ENCODE measurements at regions not wholly inside any gene's neighbourhood (a gene's known extent, or its start where the extent isn't known, plus 50 kb on each side); places are given as distances from the start of the nearest gene placed in this dataset.

DNA sequence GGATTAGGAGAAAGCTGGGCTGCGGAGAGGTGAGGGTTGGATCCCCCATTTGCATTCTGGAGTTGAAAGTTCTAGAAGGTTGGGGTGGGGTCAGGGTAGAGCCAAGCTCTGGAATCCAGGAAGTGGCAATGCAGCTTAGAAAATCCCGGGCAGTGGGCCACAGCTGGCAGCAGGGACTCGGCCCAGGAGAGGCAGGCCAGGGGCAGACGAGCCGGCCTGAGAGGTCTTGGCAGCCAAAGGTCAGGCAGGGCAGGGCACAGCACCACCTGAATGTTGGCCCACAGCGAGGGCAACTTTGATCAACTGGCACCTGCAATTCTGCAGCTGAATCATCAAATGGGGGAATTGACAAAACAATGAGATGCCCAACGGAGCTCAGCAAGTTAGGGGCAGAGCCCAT lies 139.2 kb downstream of the INHBB start:
- H3K4me3 Mint-ChIP-seq: no peak overlapping the region
- DNase-seq (no peak), ATAC-seq (replicated peaks in 1 of 2) (no peak)
- no peak overlapping the region for H3K27ac Mint-ChIP-seq
- H3K27me3 Mint-ChIP-seq (ENCODE audit: low read depth): no peaks in the 10 kb centered on the region
- H3K4me1 Mint-ChIP-seq (ENCODE audit: low read depth): no peaks in the 10 kb centered on the region
- no peaks in the 10 kb centered on the region for H3K9me3 Mint-ChIP-seq
- H3K36me3 Mint-ChIP-seq (ENCODE audit: insufficient read depth in 2 of 2): no peaks in the 10 kb centered on the region

- Mint-ChIP-seq H3K27ac (no peak overlapping the region), H3K4me3 (no peak overlapping the region)
- no peak for DNase-seq
Observed at GRCh38 chr2:120486441-120486840, 140.5 kb downstream of the INHBB start.

DNA sequence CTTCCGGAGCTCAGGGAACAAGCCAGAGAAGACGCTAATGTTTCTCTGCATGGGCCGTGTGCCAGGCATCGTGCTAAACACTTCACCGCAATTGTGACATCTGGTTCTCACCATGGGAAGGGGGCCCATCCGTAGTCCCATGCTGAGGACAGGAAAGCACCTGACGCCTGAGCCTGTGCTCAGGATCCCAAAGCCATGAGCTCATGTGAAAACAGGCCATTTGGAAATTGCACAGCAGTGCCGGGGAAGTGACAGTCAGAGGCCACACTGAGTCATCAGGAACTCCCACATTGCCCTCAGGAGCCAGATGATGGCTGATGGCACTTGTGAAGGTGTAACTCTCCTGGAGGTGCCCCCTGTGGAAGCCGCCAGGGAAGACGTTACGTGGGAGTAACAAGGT lies 141.0 kb downstream of the INHBB start:
- ATAC-seq (replicated peaks in 1 of 2): no peak
- H3K4me3 Mint-ChIP-seq: no peak overlapping the region
- no peaks in the 10 kb centered on the region for H3K36me3 Mint-ChIP-seq (ENCODE audit: insufficient read depth in 2 of 2)
- DNase-seq: no peak
- no peaks in the 10 kb centered on the region for H3K4me1 Mint-ChIP-seq (ENCODE audit: low read depth)
- no peaks in the 10 kb centered on the region for H3K9me3 Mint-ChIP-seq
- H3K27me3 Mint-ChIP-seq (ENCODE audit: low read depth): peaks cover 10% of the 10 kb centered on the region
- no peak overlapping the region for H3K27ac Mint-ChIP-seq

More at GRCh38 chr2:120486441-120486840, 140.5 kb downstream of the INHBB start:
- no peaks in the 10 kb centered on the region for H3K4me1 Mint-ChIP-seq (ENCODE audit: low read depth)
- H3K9me3 Mint-ChIP-seq: no peaks in the 10 kb centered on the region
- no peak for ATAC-seq (replicated peaks in 1 of 2)
- peaks cover 6% of the 10 kb centered on the region for H3K27me3 Mint-ChIP-seq (ENCODE audit: low read depth)
- H3K36me3 Mint-ChIP-seq (ENCODE audit: insufficient read depth in 2 of 2): no peaks in the 10 kb centered on the region

GRCh38 chr2:120488531-120488930 lies 142.6 kb downstream of the INHBB start:
- no peak overlapping the region for H3K27ac Mint-ChIP-seq
- no peak for ATAC-seq (replicated peaks in 1 of 2)
- H3K27me3 Mint-ChIP-seq (ENCODE audit: low read depth): peaks cover 10% of the 10 kb centered on the region
- no peaks in the 10 kb centered on the region for H3K36me3 Mint-ChIP-seq (ENCODE audit: insufficient read depth in 2 of 2)
- H3K4me3 Mint-ChIP-seq: no peak overlapping the region
- no peak for DNase-seq
- H3K9me3 Mint-ChIP-seq: no peaks in the 10 kb centered on the region
- H3K4me1 Mint-ChIP-seq (ENCODE audit: low read depth): no peaks in the 10 kb centered on the region

DNA sequence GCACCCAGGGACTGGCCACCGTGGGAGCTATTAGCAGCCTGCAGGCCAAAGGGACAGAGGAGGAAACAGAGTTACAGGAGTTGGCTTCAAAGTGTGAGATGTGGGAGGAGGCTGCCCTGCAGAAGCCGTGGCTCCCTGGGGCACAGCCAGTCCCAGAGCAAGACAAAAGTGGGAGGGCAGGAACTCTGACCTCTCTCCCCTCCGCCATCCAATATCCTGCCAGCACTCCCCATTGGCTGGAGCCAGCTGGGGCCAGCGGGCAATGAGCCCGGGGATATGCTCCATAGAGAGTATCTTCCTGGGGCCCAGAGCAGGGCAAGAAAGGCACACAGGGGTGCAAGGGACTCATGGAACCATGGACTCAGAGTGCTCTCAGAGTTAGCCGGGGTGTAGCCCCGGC lies 143.1 kb downstream of the INHBB start:
- no peaks in the 10 kb centered on the region for H3K36me3 Mint-ChIP-seq (ENCODE audit: insufficient read depth in 2 of 2)
- H3K27ac Mint-ChIP-seq: no peak overlapping the region
- ATAC-seq (replicated peaks in 1 of 2): no peak
- peaks cover 10% of the 10 kb centered on the region for H3K27me3 Mint-ChIP-seq (ENCODE audit: low read depth)
- no peak overlapping the region for H3K4me3 Mint-ChIP-seq
- DNase-seq: no peak
- H3K4me1 Mint-ChIP-seq (ENCODE audit: low read depth): no peaks in the 10 kb centered on the region
- H3K9me3 Mint-ChIP-seq: no peaks in the 10 kb centered on the region

DNA sequence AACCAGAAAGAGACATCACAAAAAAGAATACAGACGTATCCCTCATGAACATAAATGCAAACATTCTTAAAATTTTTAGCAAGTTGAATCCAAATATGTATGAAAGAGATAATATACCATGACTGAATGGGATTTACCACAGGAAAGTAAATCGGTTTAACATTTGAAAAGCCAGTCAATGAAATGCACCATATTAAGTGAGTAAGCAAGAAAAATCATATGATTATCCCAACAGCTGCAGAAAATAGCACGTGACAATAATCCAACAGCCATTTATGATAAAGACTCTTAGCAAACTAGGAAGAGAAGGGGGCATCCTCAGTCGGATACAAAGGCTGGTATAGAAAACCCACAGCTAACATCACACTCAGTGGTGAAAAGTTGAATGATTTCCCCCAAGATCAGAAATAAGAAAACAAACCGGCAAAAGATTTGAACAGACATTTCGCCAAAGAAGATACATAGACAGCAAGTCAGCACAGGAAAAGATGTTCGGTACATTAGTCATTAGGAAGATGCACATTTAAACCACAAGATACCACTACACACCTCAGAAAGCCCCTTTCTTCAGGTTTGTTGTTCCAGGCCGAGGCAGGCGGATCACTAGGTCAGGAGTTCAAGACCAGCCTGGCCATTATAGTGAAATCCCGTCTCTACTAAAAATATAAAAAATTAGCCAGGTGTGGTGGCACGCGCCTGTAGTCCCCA lies 144.3 kb downstream of the INHBB start:
- Mint-ChIP-seq H3K9me3 (no peaks in the 10 kb centered on the region), H3K27me3 (ENCODE audit: low read depth) (peaks cover 10% of the 10 kb centered on the region), H3K36me3 (ENCODE audit: insufficient read depth in 2 of 2) (no peaks in the 10 kb centered on the region), H3K4me1 (ENCODE audit: low read depth) (no peaks in the 10 kb centered on the region), H3K4me3 (no peak overlapping the region), H3K27ac (no peak overlapping the region)
- DNase-seq (no peak), ATAC-seq (replicated peaks in 1 of 2) (no peak)

GRCh38 chr2:120491111-120491625 lies 145.2 kb downstream of the INHBB start:
- Mint-ChIP-seq H3K4me1 (ENCODE audit: low read depth) (no peaks in the 10 kb centered on the region), H3K4me3 (no peak overlapping the region), H3K9me3 (no peaks in the 10 kb centered on the region), H3K36me3 (ENCODE audit: insufficient read depth in 2 of 2) (no peaks in the 10 kb centered on the region), H3K27me3 (ENCODE audit: low read depth) (peaks cover 10% of the 10 kb centered on the region), H3K27ac (no peak overlapping the region)
- ATAC-seq (replicated peaks in 1 of 2) (no peak), DNase-seq (no peak)

DNA sequence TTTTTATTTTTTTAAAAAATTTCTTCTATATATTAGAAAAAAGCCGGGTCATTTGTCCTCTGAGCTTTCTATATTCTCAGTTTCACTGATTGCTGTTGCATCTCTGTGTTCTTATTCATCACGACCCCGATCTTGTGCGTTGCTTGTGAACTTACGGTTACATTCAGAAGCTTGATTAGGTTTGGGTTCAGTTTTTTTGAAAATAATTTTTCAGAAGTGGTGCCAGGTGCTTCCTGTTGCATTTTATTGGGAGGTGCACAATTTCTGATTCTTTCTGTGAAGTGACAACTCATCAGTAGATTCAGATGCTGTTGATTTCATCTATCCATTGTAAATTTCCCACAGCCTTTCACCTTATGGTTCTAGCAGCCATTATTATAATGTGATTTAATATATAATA lies 147.3 kb downstream of the INHBB start:
- H3K27ac Mint-ChIP-seq: no peak overlapping the region
- no peaks in the 10 kb centered on the region for H3K4me1 Mint-ChIP-seq (ENCODE audit: low read depth)
- H3K9me3 Mint-ChIP-seq: no peaks in the 10 kb centered on the region
- ATAC-seq (replicated peaks in 1 of 2) (no peak), DNase-seq (no peak)
- H3K36me3 Mint-ChIP-seq (ENCODE audit: insufficient read depth in 2 of 2): no peaks in the 10 kb centered on the region
- no peak overlapping the region for H3K4me3 Mint-ChIP-seq
- H3K27me3 Mint-ChIP-seq (ENCODE audit: low read depth): peaks cover 10% of the 10 kb centered on the region

DNA sequence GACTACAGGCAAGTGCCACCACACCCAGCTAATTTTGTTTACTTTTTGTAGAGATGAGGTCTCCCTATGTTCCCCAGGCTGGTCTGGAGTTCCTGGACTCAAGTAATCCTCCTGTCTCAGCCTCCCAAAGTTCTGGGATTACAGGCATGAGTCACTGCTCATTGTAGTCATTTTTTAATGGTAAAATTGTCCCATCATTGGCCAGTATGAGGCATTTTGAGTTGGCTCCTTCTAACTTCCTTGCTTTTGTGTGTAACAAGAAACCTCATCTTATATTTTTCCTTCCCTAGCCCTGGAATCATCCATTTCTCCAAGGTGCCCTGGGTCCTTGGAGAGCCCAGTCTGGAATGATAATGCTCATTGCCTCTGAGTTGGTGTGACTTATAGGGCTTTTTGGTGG lies 148.5 kb downstream of the INHBB start:
- H3K27ac Mint-ChIP-seq: no peak overlapping the region
- H3K4me1 Mint-ChIP-seq (ENCODE audit: low read depth): no peaks in the 10 kb centered on the region
- H3K9me3 Mint-ChIP-seq: no peaks in the 10 kb centered on the region
- H3K4me3 Mint-ChIP-seq: no peak overlapping the region
- ATAC-seq (replicated peaks in 1 of 2) (no peak), DNase-seq (no peak)
- peaks cover 13% of the 10 kb centered on the region for H3K27me3 Mint-ChIP-seq (ENCODE audit: low read depth)
- H3K36me3 Mint-ChIP-seq (ENCODE audit: insufficient read depth in 2 of 2): no peaks in the 10 kb centered on the region

DNA sequence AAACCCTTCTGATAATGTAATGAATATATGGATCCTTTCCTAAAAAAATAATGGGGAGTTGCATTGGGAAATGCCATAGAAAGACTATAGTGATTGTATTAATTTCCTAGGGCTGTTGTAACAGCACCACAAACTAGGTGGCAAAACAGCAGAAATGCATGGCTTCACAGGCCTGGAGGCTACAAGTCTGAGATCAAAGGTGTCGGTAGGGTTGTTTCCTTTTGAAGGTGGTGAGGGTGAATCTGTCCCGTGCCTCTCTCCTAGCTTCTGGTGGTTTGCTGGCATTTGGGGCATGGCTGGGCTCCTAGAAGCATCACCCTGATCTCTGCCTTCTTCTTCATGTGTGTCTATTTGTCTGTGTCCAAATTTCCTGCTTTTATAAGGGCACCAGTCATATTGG lies 149.7 kb downstream of the INHBB start:
- no peak overlapping the region for H3K27ac Mint-ChIP-seq
- ATAC-seq (replicated peaks in 1 of 2): no peak
- H3K9me3 Mint-ChIP-seq: no peaks in the 10 kb centered on the region
- no peak overlapping the region for H3K4me3 Mint-ChIP-seq
- H3K27me3 Mint-ChIP-seq (ENCODE audit: low read depth): peaks cover 16% of the 10 kb centered on the region
- H3K36me3 Mint-ChIP-seq (ENCODE audit: insufficient read depth in 2 of 2): no peaks in the 10 kb centered on the region
- DNase-seq: no peak
- no peaks in the 10 kb centered on the region for H3K4me1 Mint-ChIP-seq (ENCODE audit: low read depth)

GRCh38 chr2:120496235-120496634 lies 150.3 kb downstream of the INHBB start:
- ATAC-seq (replicated peaks in 1 of 2) (no peak), DNase-seq (no peak)
- Mint-ChIP-seq H3K4me3 (no peak overlapping the region), H3K27ac (no peak overlapping the region), H3K36me3 (ENCODE audit: insufficient read depth in 2 of 2) (no peaks in the 10 kb centered on the region), H3K27me3 (ENCODE audit: low read depth) (peaks cover 12% of the 10 kb centered on the region), H3K4me1 (ENCODE audit: low read depth) (no peaks in the 10 kb centered on the region), H3K9me3 (no peaks in the 10 kb centered on the region)

- DNase-seq (no peak), ATAC-seq (replicated peaks in 1 of 2) (no peak)
- H3K4me1 Mint-ChIP-seq (ENCODE audit: low read depth): no peaks in the 10 kb centered on the region
- H3K27ac Mint-ChIP-seq: no peak overlapping the region
- no peaks in the 10 kb centered on the region for H3K9me3 Mint-ChIP-seq
- no peaks in the 10 kb centered on the region for H3K36me3 Mint-ChIP-seq (ENCODE audit: insufficient read depth in 2 of 2)
- peaks cover 7% of the 10 kb centered on the region for H3K27me3 Mint-ChIP-seq (ENCODE audit: low read depth)
- H3K4me3 Mint-ChIP-seq: no peak overlapping the region
Observed at GRCh38 chr2:120496759-120497158, 150.8 kb downstream of the INHBB start.

DNA sequence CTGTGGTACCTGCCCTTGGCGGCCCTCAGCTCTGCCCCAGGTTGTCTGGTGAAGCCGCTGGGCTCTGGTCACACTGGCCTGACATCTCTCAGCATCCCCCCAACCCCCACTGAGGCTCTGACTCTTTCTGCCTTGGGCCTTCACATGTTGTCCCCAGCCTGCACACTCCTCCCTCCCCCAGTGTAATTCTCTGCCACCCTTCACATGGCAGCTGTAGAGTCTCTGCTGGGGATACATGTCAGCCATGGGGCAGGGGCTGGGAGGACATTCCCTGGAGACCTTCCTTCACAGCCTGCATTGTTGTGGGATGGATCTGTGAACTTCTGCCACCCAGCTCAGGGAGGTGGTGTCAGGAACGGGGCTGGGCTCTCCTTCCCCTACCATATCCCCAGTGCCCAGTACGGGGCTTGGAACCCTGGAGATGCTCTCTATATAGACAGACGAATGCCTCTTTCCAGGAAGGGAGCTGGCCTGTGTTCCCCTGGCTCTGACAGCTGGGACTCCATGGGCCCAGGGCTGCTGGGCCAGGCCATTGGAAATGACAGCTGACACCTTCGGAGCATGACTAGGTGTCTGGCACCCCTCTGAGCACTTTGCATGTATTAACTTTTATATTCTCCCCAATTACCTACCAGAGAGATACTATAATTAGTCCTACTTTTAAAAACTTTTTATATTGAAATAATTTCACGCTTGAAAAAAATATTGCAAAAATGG lies 151.5 kb downstream of the INHBB start:
- no peaks in the 10 kb centered on the region for H3K4me1 Mint-ChIP-seq (ENCODE audit: low read depth)
- H3K4me3 Mint-ChIP-seq: no peak overlapping the region
- DNase-seq: no peak
- no peaks in the 10 kb centered on the region for H3K36me3 Mint-ChIP-seq (ENCODE audit: insufficient read depth in 2 of 2)
- peaks cover 6% of the 10 kb centered on the region for H3K27me3 Mint-ChIP-seq (ENCODE audit: low read depth)
- H3K27ac Mint-ChIP-seq: no peak overlapping the region
- no peak for ATAC-seq (replicated peaks in 1 of 2)
- H3K9me3 Mint-ChIP-seq: no peaks in the 10 kb centered on the region

DNA sequence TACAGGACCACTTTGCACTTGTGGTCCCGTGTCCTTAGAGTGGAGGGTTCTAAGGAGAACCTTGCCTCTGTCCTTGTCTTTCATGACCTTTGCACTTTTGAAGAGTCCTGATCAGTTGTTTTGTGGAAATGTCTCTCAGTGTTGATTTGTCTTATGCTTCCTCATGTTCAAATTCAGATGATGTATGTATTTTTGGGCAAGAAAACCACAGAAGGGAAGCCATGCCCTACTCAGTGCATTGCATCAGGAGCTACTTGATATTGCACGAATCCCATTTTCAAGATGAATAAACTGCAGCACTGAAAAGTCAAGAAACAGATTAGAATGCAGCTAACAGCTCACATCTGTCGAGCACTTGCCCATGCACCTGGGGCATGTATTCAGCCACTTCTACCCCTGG lies 152.2 kb downstream of the INHBB start:
- Mint-ChIP-seq H3K36me3 (ENCODE audit: insufficient read depth in 2 of 2) (no peaks in the 10 kb centered on the region), H3K27me3 (ENCODE audit: low read depth) (peaks cover 6% of the 10 kb centered on the region), H3K4me3 (no peak overlapping the region), H3K9me3 (no peaks in the 10 kb centered on the region), H3K4me1 (ENCODE audit: low read depth) (no peaks in the 10 kb centered on the region), H3K27ac (no peak overlapping the region)
- ATAC-seq (replicated peaks in 1 of 2) (no peak), DNase-seq (no peak)
